Esophagus muscularis mucosa (tissue), 4 donors: ENCODE measurements at regions not wholly inside any gene's neighbourhood (a gene's known extent, or its start where the extent isn't known, plus 50 kb on each side); places are given as distances from the start of the nearest gene placed in this dataset.

Source experiments
- EP300 ChIP-seq: sonication (generic); formaldehyde crosslinking; IDR thresholded peaks from one replicate; pipeline ENCODE4 v1.6.1; 2017; ENCODE audit warnings: antibody characterized with exemption
- POLR2A ChIP-seq: fragments of 450-650 bp; IDR thresholded peaks from one replicate; pipeline ENCODE4 v1.6.1; 2017; ENCODE audit warnings: antibody characterized with exemption, moderate library complexity, mild to moderate bottlenecking, low read depth
- TF ChIP-seq, protein P1 (sequence below), 3 experiments: fragments of 200-600 bp in 2 of 3; fragments of 450-650 bp in 1 of 3; sonication (generic) in 2 of 3; IDR thresholded peaks; one replicate each; pipeline ENCODE4 v1.5.1; 2017 to 2019; ENCODE audit warnings: antibody characterized with exemption in 3 of 3, mild to moderate bottlenecking in 2 of 3, moderate library complexity in 1 of 3

- TF ChIP-seq, protein P1, sequence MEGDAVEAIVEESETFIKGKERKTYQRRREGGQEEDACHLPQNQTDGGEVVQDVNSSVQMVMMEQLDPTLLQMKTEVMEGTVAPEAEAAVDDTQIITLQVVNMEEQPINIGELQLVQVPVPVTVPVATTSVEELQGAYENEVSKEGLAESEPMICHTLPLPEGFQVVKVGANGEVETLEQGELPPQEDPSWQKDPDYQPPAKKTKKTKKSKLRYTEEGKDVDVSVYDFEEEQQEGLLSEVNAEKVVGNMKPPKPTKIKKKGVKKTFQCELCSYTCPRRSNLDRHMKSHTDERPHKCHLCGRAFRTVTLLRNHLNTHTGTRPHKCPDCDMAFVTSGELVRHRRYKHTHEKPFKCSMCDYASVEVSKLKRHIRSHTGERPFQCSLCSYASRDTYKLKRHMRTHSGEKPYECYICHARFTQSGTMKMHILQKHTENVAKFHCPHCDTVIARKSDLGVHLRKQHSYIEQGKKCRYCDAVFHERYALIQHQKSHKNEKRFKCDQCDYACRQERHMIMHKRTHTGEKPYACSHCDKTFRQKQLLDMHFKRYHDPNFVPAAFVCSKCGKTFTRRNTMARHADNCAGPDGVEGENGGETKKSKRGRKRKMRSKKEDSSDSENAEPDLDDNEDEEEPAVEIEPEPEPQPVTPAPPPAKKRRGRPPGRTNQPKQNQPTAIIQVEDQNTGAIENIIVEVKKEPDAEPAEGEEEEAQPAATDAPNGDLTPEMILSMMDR (IDR thresholded peaks at IDR 0.05), result no peak
- TF ChIP-seq POLR2A (no peak), EP300 (no peak)
These were observed 321.8 kb upstream of the NCAM1 start for GRCh38 chr11:112639469-112639868.
